HFFc6 (cell line): ENCODE measurements at regions not wholly inside any gene's neighbourhood (a gene's known extent, or its start where the extent isn't known, plus 50 kb on each side); places are given as distances from the start of the nearest gene placed in this dataset.

ENCODE experiments used
- DNase-seq: peaks from one replicate; pipeline ENCODE4 v3.0.0-alpha.2; 2018
- H3K27ac Mint-ChIP-seq: 2 replicates; pipeline ENCODE4 v1.8.0; 2020; ENCODE audit warnings: mild to moderate bottlenecking, mixed read lengths
- H3K27me3 Mint-ChIP-seq: 2 replicates; pipeline ENCODE4 v1.8.0; 2021; ENCODE audit warnings: mild to moderate bottlenecking, moderate library complexity, mixed read lengths; ENCODE audit not compliant: insufficient read depth
- H3K36me3 Mint-ChIP-seq: 2 replicates; pipeline ENCODE4 v1.8.0; 2021; ENCODE audit warnings: low read depth, mixed read lengths
- H3K4me1 Mint-ChIP-seq: 2 replicates; pipeline ENCODE4 v1.8.0; 2020; ENCODE audit warnings: low read depth, mixed read lengths
- H3K4me3 Mint-ChIP-seq: 2 replicates; pipeline ENCODE4 v1.8.0; 2020; ENCODE audit warnings: mild to moderate bottlenecking, moderate library complexity, mixed read lengths
- H3K9me3 Mint-ChIP-seq: 2 replicates; pipeline ENCODE4 v1.8.0; 2020; ENCODE audit warnings: mild to moderate bottlenecking, mixed read lengths
- TF ChIP-seq, protein P1 (sequence below): fragments of 200-600 bp; sonication (generic); IDR thresholded peaks from 2 replicates; pipeline ENCODE4 v1.5.0; 2021; ENCODE audit warnings: antibody characterized with exemption, mild to moderate bottlenecking

DNA sequence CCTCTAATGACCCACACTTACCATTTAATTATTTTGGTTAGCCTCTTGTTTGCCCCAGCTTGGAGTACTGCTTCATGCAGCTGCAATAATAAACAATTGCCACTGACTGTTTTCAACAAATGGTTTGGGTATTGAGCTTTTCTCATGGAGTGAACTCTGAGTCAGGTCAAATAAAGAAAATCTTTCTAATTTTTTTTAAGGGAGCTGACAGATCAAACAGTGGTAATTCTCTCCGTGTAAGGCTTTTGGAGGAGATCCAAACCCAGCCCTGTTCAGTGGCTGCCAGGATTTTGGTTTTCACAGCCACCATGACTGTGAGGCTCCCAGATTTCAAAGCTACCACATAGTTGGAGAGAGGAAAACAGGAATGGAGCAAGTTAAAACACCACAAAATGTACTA lies 110.7 kb upstream of the EFNA5 start:
- Mint-ChIP-seq H3K9me3 (peaks cover 35% of the 10 kb centered on the region), H3K4me3 (no peak overlapping the region), H3K4me1 (no peaks in the 10 kb centered on the region), H3K27ac (no peak overlapping the region), H3K27me3 (no peaks in the 10 kb centered on the region; the same call in 1 of the 2 replicates), H3K36me3 (no peaks in the 10 kb centered on the region)
- TF ChIP-seq, protein P1, sequence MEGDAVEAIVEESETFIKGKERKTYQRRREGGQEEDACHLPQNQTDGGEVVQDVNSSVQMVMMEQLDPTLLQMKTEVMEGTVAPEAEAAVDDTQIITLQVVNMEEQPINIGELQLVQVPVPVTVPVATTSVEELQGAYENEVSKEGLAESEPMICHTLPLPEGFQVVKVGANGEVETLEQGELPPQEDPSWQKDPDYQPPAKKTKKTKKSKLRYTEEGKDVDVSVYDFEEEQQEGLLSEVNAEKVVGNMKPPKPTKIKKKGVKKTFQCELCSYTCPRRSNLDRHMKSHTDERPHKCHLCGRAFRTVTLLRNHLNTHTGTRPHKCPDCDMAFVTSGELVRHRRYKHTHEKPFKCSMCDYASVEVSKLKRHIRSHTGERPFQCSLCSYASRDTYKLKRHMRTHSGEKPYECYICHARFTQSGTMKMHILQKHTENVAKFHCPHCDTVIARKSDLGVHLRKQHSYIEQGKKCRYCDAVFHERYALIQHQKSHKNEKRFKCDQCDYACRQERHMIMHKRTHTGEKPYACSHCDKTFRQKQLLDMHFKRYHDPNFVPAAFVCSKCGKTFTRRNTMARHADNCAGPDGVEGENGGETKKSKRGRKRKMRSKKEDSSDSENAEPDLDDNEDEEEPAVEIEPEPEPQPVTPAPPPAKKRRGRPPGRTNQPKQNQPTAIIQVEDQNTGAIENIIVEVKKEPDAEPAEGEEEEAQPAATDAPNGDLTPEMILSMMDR, result no peak
- DNase-seq, result no peak

DNA sequence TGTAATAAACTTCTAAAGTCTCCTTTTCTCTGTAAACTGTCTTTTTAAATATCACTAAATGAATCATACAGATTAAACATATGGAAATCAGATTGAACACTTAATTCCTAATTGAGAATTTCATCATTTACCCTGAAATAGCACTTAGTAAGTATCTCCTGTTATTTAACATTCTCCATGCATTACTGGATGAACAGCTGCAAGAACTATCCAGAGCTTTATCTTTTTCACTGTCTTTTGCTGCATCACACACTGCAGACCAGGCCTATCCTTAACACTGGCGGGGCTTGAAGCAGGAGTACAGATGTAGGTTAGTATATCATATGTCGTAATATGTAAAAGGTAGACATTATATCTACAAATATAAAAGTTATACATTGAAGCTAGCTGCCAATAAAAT lies 108.7 kb upstream of the EFNA5 start:
- Mint-ChIP-seq H3K4me1 (no peaks in the 10 kb centered on the region), H3K27ac (no peak overlapping the region), H3K36me3 (no peaks in the 10 kb centered on the region), H3K4me3 (no peak overlapping the region), H3K27me3 (no peaks in the 10 kb centered on the region), H3K9me3 (peaks cover 37% of the 10 kb centered on the region)
- DNase-seq, result no peak
- TF ChIP-seq, protein P1, result no peak

DNA sequence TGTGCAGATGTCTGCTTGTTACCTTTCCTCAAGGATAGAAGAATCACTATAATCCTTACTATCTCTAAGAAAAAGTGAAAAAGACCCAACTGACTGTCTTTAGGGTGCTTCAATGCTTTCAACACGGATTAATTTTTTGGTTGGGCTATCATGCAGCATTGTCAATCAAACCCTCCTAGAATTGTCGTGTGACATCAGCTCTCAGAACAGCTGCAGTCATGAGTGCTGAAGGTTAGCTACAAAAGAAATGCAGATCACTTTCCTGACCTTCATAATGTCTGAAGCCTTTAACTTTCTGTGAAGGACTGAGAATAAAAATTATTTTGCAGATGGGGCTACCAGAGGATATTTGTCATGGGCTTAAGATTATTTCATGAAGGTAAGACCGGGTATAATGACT lies 107.9 kb upstream of the EFNA5 start:
- TF ChIP-seq, protein P1, result no peak
- DNase-seq, result no peak
- Mint-ChIP-seq H3K36me3 (no peaks in the 10 kb centered on the region), H3K4me3 (no peak overlapping the region), H3K27me3 (no peaks in the 10 kb centered on the region), H3K9me3 (peaks cover 40% of the 10 kb centered on the region), H3K4me1 (no peaks in the 10 kb centered on the region), H3K27ac (no peak overlapping the region)

DNA sequence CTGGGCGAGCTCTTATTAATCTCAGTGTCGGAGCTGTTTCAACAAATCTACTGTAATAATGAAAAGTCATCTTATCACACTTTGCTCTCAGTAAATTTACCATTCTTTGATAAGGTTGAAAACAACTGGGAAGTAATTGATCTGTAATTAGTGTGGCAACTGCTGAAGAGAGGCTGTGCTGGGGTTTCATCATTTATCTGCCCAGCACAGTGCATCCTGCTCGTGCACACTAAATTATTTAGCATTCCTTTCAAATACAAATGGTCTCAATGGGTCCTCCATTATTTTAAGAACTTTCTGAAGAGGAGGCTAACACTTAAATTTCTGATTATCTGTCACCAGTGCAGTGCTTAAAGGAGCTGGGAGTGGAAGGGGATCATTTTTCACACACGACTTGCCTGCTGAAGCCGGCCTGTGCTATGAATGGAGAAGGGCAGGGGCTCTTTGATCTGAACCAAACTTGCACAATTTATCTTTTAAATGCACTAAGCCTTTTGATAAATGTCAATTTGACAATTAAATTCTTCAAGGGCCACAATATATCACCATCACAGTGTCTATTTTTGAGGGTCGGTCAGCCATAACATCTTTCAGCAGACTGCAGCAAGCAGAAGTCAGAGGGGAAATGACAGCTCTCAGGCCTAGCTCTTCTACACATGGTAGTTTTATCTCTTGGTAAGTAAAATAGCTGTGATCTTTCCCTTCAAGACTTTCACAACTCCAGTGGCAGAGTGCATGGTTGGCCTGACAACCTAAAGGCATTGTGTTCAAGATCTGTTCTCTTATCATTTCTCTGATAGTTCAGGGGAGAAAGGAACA lies 106.4 kb upstream of the EFNA5 start:
- Mint-ChIP-seq H3K9me3 (peaks cover 41% of the 10 kb centered on the region), H3K27ac (no peak overlapping the region), H3K4me3 (no peak overlapping the region), H3K27me3 (no peaks in the 10 kb centered on the region; the same call in 1 of the 2 replicates), H3K36me3 (no peaks in the 10 kb centered on the region), H3K4me1 (no peaks in the 10 kb centered on the region)
- no peak for DNase-seq
- TF ChIP-seq, protein P1, result no peak

DNA sequence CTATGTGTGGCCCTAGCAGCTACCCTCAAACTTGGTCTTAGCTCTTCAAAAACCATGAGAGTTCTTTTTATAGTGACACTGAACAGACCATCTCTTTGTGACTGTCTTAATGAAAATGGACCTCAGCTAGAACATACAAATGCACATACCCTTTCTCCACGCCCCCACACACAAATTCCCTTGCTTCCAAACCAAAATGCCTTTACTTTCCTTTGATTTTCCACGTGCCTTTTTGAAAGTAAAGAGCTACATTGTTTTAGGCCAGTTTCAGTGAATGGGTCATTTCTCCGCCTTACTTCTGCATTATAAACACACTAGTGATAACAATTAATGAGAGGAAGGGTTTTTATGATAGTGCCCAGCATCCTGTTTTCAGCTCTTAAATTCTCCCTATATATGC lies 105.8 kb upstream of the EFNA5 start:
- Mint-ChIP-seq H3K4me3 (no peak overlapping the region), H3K36me3 (no peaks in the 10 kb centered on the region), H3K27ac (no peak overlapping the region), H3K4me1 (no peaks in the 10 kb centered on the region), H3K9me3 (peaks cover 38% of the 10 kb centered on the region), H3K27me3 (no peaks in the 10 kb centered on the region; the same call in 1 of the 2 replicates)
- TF ChIP-seq, protein P1, result no peak
- DNase-seq, result no peak
